ENCODE measurements at regions not wholly inside any gene's neighbourhood (a gene's known extent, or its start where the extent isn't known, plus 50 kb on each side); places are given as distances from the start of the nearest gene placed in this dataset.

DNA sequence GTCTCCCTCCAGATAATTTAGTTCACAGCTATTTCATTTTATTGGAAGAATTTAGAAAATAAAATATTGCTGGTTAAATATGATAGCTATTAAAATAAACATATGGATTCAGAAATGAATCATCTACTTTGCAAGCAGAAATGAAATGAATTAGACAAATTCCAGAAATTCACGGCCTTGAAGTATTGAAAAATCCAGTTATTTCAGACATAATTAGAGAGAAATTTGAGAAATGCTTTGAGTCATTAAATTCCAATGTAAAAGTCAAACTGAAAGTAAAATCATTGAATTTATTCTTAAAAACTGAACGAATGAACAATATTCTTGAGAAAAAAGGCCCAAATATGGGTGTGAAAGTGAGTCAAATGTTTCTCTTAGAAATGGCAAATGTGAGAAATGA, 632.6 kb upstream of the EDIL3 start:
- POLR2A ChIA-PET, result no interaction called here
- peaks cover 7% of the 10 kb centered on the region for H3K9me3 Mint-ChIP-seq
- no peaks in the 10 kb centered on the region for H3K27me3 Mint-ChIP-seq (ENCODE audit: low read depth)
- TF ChIP-seq, protein P1, sequence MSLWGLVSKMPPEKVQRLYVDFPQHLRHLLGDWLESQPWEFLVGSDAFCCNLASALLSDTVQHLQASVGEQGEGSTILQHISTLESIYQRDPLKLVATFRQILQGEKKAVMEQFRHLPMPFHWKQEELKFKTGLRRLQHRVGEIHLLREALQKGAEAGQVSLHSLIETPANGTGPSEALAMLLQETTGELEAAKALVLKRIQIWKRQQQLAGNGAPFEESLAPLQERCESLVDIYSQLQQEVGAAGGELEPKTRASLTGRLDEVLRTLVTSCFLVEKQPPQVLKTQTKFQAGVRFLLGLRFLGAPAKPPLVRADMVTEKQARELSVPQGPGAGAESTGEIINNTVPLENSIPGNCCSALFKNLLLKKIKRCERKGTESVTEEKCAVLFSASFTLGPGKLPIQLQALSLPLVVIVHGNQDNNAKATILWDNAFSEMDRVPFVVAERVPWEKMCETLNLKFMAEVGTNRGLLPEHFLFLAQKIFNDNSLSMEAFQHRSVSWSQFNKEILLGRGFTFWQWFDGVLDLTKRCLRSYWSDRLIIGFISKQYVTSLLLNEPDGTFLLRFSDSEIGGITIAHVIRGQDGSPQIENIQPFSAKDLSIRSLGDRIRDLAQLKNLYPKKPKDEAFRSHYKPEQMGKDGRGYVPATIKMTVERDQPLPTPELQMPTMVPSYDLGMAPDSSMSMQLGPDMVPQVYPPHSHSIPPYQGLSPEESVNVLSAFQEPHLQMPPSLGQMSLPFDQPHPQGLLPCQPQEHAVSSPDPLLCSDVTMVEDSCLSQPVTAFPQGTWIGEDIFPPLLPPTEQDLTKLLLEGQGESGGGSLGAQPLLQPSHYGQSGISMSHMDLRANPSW (CRISPR knock-in tag; conservative IDR thresholded peaks at IDR 0.05; ENCODE audit: low read depth), result no peak
- TF ChIP-seq CBFB (CRISPR knock-in tag; IDR thresholded peaks at IDR 0.05; ENCODE audit: low read depth), result no peak
- TF ChIP-seq, protein P2, sequence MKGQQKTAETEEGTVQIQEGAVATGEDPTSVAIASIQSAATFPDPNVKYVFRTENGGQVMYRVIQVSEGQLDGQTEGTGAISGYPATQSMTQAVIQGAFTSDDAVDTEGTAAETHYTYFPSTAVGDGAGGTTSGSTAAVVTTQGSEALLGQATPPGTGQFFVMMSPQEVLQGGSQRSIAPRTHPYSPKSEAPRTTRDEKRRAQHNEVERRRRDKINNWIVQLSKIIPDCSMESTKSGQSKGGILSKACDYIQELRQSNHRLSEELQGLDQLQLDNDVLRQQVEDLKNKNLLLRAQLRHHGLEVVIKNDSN (CRISPR knock-in tag; IDR thresholded peaks at IDR 0.05), result no peak
- TF ChIP-seq RELA (CRISPR knock-in tag; IDR thresholded peaks at IDR 0.05; ENCODE audit: borderline replicate concordance), result no peak
- no peak for TF ChIP-seq TEAD1 (CRISPR knock-in tag; IDR thresholded peaks at IDR 0.05)
- TF ChIP-seq SMAD4 (CRISPR knock-in tag; IDR thresholded peaks at IDR 0.05), result no peak
- TF ChIP-seq ZBTB21 (CRISPR knock-in tag; IDR thresholded peaks at IDR 0.05; ENCODE audit: borderline replicate concordance), result no peak
- no peak for TF ChIP-seq PRRX2 (CRISPR knock-in tag; IDR thresholded peaks at IDR 0.05)
- no peak for TF ChIP-seq OVOL2 (CRISPR knock-in tag; IDR thresholded peaks at IDR 0.05; ENCODE audit: borderline replicate concordance)
- TF ChIP-seq TP53 (CRISPR knock-in tag; IDR thresholded peaks at IDR 0.05), result no peak
- no peak for TF ChIP-seq HMGA2 (CRISPR knock-in tag; IDR thresholded peaks at IDR 0.05)
- TF ChIP-seq, protein P3, sequence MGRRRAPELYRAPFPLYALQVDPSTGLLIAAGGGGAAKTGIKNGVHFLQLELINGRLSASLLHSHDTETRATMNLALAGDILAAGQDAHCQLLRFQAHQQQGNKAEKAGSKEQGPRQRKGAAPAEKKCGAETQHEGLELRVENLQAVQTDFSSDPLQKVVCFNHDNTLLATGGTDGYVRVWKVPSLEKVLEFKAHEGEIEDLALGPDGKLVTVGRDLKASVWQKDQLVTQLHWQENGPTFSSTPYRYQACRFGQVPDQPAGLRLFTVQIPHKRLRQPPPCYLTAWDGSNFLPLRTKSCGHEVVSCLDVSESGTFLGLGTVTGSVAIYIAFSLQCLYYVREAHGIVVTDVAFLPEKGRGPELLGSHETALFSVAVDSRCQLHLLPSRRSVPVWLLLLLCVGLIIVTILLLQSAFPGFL (CRISPR knock-in tag; IDR thresholded peaks at IDR 0.05; ENCODE audit: borderline replicate concordance), result no peak
- TF ChIP-seq, protein P4, sequence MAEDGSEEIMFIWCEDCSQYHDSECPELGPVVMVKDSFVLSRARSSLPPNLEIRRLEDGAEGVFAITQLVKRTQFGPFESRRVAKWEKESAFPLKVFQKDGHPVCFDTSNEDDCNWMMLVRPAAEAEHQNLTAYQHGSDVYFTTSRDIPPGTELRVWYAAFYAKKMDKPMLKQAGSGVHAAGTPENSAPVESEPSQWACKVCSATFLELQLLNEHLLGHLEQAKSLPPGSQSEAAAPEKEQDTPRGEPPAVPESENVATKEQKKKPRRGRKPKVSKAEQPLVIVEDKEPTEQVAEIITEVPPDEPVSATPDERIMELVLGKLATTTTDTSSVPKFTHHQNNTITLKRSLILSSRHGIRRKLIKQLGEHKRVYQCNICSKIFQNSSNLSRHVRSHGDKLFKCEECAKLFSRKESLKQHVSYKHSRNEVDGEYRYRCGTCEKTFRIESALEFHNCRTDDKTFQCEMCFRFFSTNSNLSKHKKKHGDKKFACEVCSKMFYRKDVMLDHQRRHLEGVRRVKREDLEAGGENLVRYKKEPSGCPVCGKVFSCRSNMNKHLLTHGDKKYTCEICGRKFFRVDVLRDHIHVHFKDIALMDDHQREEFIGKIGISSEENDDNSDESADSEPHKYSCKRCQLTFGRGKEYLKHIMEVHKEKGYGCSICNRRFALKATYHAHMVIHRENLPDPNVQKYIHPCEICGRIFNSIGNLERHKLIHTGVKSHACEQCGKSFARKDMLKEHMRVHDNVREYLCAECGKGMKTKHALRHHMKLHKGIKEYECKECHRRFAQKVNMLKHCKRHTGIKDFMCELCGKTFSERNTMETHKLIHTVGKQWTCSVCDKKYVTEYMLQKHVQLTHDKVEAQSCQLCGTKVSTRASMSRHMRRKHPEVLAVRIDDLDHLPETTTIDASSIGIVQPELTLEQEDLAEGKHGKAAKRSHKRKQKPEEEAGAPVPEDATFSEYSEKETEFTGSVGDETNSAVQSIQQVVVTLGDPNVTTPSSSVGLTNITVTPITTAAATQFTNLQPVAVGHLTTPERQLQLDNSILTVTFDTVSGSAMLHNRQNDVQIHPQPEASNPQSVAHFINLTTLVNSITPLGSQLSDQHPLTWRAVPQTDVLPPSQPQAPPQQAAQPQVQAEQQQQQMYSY (CRISPR knock-in tag; IDR thresholded peaks at IDR 0.05), result no peak
- TF ChIP-seq, protein P5, sequence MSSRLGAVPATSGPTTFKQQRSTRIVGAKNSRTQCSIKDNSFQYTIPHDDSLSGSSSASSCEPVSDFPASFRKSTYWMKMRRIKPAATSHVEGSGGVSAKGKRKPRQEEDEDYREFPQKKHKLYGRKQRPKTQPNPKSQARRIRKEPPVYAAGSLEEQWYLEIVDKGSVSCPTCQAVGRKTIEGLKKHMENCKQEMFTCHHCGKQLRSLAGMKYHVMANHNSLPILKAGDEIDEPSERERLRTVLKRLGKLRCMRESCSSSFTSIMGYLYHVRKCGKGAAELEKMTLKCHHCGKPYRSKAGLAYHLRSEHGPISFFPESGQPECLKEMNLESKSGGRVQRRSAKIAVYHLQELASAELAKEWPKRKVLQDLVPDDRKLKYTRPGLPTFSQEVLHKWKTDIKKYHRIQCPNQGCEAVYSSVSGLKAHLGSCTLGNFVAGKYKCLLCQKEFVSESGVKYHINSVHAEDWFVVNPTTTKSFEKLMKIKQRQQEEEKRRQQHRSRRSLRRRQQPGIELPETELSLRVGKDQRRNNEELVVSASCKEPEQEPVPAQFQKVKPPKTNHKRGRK (CRISPR knock-in tag; IDR thresholded peaks at IDR 0.05; ENCODE audit: borderline replicate concordance), result no peak
- no peak for TF ChIP-seq RORB (CRISPR knock-in tag; IDR thresholded peaks at IDR 0.05)
- TF ChIP-seq, protein P6, sequence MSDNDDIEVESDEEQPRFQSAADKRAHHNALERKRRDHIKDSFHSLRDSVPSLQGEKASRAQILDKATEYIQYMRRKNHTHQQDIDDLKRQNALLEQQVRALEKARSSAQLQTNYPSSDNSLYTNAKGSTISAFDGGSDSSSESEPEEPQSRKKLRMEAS (CRISPR knock-in tag; IDR thresholded peaks at IDR 0.05), result no peak
- no peak for TF ChIP-seq NR3C1 (CRISPR knock-in tag; conservative IDR thresholded peaks at IDR 0.05; ENCODE audit: low read depth)
- ATAC-seq (no peak), DNase-seq (ENCODE audit: low spot score) (no peak)
- H3K4me3 Mint-ChIP-seq, result no peak overlapping the region
- CTCF ChIA-PET, result no interaction called here
- H3K36me3 Mint-ChIP-seq, result peaks cover 2% of the 10 kb centered on the region; the same call in 1 of the 2 replicates
- no peaks in the 10 kb centered on the region for H3K4me1 Mint-ChIP-seq
- no peak overlapping the region for H3K27ac Mint-ChIP-seq
